HT1080 (cell line): ENCODE measurements at regions not wholly inside any gene's neighbourhood (a gene's known extent, or its start where the extent isn't known, plus 50 kb on each side); places are given as distances from the start of the nearest gene placed in this dataset.
A peak's percentile ranks its signal among the peaks of the same experiment; 100 is the strongest.
"Not testable (repeated sequence)": the region's sequence is repeated elsewhere in the genome, so short reads cannot be mapped to it uniquely, and the experiment has no call there.

Experiments used
- DNase-seq: peaks from one replicate; pipeline ENCODE4 v3.0.0-alpha.2; 2015; ENCODE audit warnings: low read depth

- no peak for DNase-seq
These were observed 214.0 kb upstream of the ADGRL4 start for GRCh38 chr1:79220509-79220908.

DNA sequence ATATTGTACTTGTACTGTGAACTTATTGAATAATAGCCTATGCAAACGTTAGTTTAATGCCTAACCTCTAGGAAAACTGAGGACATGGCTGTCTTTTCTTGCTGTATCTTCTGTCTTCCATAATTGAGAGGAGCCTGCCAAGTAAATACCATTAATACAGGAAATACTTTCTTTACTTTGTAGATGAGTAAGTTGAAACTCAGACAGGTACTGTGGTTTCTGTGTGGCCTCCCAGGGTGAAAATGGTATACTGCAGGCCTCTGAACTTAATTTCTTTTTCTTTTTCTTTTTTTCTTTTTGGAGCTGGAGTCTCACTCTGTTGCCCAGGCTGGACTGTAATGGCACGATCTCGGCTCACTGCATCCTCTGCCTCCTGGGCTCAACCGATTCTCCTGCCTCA lies 208.8 kb upstream of the ADGRL4 start:
- DNase-seq, result no peak

DNA sequence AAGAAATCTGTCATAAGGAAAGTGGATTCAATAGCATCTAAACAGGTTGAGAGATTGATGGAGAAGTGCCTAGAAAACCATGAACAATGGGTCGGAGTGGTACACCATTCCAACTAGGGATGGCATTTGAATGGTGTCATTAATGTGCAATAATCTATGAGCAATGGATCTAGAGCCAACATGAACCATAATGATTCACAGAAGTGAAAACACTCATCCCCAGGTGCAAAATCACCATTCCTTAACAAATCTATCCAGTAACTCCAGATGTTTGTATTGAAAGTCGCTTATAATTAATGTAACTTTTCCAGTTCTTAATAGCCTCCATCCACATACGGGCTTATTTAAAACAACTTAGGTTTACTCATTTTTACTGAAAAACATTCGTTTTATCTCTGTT lies 201.3 kb upstream of the ADGRL4 start:
- no peak for DNase-seq

GRCh38 chr1:79207331-79207730 lies 200.8 kb upstream of the ADGRL4 start:
- no peak for DNase-seq

- DNase-seq, result no peak
These were observed 198.4 kb upstream of the ADGRL4 start for GRCh38 chr1:79204779-79205479.

DNA sequence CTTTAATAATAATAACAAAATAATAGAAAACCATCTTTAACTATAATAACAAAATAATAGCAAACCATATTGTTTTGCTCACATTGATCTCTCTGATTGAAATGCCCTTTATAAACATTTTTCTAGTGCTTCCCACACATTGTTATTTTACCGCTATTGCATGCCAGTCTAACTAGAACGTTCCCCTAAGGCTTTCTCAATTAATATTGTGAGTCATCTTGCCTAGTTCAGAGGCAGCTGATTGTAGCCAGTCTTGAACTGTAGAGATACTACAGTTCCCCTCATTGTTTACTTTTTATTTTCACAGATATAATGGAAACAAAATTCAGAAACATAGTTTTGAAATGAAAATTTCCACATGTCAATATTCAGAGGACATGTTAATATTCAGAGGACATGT lies 192.3 kb upstream of the ADGRL4 start:
- DNase-seq, result peak; percentile 29

DNA sequence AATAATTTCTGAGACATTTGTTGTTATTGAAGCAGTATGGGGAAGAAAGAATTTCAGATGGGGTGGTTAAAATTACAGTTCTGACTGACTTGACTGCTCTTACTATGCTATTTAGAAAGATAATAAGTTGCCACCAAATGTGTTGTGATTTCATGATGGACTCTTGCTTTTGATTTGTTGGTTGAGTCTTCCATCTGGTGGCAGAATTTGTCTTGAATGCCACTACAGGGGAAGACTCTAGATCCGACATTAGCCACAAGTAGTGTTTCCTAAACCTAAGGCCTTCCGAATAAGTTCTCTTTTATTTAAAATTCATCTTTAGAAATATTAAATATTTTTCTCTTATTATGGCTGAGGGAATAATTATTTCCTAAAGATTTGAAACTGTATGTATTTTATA lies 190.9 kb upstream of the ADGRL4 start:
- DNase-seq, result peak; percentile 40

- no peak for DNase-seq
These were observed 189.7 kb upstream of the ADGRL4 start for GRCh38 chr1:79196211-79196610.

- peak; percentile 58 for DNase-seq
These were observed 186.9 kb upstream of the ADGRL4 start for GRCh38 chr1:79193211-79194079.

DNA sequence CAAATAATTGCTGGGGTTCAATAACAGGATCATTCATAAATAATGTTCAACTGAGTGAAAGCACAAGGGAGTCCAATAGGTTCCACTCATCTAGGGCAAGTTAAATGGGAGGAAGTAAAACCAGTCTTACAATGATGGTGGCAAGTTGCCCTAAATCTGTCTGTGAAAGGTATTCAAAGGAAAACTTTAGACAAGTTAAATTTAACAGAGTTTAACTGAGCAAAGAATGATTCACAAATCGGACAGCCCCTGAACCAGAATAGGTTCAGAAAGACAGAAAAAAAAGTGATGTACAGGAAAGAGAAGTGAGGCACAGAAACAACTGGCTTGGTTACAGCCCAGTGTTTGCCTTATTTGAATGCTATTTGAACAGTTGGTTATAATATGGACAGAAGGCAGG lies 183.5 kb upstream of the ADGRL4 start:
- DNase-seq, result no peak

DNA sequence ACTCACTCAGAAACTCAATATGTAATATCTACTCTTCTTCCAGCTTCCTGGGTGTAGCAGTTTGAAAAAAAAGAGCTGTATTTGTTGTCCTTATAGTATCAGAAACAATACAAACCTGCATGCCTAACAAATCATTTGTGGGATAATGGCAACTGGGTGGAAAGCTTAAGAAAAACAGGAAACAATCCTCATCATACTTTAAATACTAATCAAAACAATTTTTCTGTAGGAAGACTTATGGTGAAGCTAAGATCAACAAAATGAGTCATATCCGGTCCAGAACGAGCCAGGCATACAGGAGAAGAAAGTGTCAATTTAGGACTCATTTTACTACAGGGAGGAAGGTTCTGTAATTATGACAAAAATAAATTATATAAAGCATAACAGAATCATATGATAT lies 181.8 kb upstream of the ADGRL4 start:
- DNase-seq, result peak; percentile 63

GRCh38 chr1:79186260-79186659 lies 179.7 kb upstream of the ADGRL4 start:
- no peak for DNase-seq

DNA sequence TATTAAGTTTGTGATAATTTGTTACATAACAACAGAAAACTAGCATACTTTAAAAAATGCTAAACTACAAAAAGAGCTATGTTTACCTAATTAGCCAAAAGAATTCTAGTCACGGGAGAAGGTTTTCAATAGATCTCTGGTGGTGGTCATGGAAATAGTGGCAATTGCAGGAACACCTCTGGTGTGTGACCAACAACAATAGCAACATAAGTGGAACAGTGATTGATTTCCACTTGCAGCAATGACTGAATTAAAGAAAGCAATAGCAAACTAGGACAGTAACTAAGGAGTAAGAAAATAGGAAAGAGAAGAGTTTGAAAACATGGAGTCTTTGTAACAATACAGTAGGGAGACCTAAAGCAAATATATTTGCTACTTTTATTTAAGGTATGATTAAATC lies 171.3 kb upstream of the ADGRL4 start:
- no peak for DNase-seq

DNA sequence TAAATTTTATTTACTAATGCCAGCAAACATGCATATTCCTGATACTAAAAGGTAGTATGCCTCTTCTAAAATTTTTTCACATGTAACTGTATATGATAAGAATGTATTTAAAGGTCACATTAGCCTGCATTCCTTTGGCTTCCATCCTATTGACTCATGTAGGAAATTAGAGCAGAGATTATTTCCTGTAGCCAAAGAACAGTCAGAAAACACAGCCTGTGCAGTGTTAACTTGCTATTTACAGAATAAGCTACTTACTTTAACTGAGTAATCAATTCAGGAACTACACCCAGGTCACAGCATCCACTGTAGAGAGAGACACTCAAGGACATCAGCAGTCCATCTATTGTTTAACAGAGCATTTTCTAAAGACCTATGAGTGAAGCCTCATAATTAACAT lies 154.5 kb upstream of the ADGRL4 start:
- DNase-seq, result peak; percentile 75

DNA sequence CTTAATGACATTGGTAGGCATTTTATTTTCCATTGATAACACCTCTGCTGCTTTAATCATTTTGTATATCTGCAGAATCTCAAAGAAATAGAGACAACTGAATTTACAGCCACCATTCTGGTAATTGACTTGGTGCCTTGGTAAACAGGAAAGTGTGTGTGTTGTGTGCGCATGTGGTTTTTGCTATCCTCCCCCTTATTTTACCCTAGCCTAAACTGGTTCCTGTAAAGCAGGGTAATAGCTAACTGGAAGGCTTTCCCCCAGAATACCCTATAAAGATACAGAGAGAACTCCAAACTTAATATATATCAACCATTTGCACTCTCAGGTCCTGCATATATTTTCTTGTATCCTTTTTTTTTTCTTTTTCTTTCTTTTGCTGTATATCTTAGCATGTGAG lies 149.5 kb upstream of the ADGRL4 start:
- no peak for DNase-seq

- DNase-seq, result no peak
These were observed 144.7 kb upstream of the ADGRL4 start for GRCh38 chr1:79151006-79151796.

GRCh38 chr1:79150576-79150975 lies 144.0 kb upstream of the ADGRL4 start:
- no peak for DNase-seq

DNA sequence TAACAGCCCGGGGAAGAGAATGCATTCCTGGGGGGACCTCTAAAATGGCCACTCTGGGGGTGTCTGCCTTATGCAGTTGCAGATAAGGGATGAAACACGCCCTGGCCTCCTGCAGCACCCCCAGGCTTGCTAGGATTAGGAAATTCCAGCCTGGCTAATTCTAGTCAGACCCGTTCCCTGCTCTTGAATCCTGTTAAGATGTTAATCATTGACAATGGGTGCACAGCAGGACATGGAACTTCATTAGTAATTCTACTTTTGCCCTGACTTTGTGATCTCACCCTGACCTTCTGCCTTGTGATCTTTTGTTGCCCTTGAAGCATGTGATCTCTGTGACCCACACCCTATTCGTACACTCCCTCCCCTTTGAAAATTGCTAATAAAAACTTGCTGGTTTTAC lies 131.7 kb upstream of the ADGRL4 start:
- not testable (repeated sequence) for DNase-seq

- DNase-seq, result no peak
These were observed 127.3 kb upstream of the ADGRL4 start for GRCh38 chr1:79133774-79134364.

- no peak for DNase-seq
These were observed 125.1 kb upstream of the ADGRL4 start for GRCh38 chr1:79131626-79132025.

DNA sequence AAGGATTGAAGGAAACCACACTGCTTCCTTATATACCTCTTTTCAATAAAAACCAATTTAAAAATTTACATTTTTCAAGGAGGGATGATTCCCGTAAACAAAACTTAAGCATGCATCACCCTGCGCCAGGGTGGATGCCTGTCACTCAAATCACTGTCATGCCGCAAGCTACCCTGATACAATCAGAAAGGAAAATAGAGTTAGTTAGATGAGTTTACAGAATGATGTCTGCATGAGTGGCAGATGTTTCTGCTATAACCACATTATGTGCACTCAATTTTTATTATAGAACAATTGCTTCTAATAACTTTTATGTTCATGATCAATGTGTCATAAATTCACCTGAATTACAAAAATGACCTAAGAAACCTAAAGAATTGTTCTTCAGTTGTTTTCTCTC lies 123.4 kb upstream of the ADGRL4 start:
- DNase-seq, result no peak

- DNase-seq, result peak; percentile 70
These were observed 122.2 kb upstream of the ADGRL4 start for GRCh38 chr1:79128722-79129121.
